Thyroid gland (tissue), 4 donors: ENCODE measurements at regions not wholly inside any gene's neighbourhood (a gene's known extent, or its start where the extent isn't known, plus 50 kb on each side); places are given as distances from the start of the nearest gene placed in this dataset.
A peak's percentile ranks its signal among the peaks of the same experiment; 100 is the strongest.

ENCODE experiments used
- DNase-seq, 2 donors: peaks; one replicate each; pipeline ENCODE4 v3.0.0-alpha.2; 2019
- H3K27ac ChIP-seq, 3 donors: fragments of 200-600 bp; sonication (generic); 1 replicate in 2 of 3; 2 replicates in 1 of 3; pipeline ENCODE4 v1.5.1; 2016 to 2019; ENCODE audit warnings: mild to moderate bottlenecking in 1 of 3, moderate library complexity in 1 of 3
- H3K27me3 ChIP-seq: fragments of 200-600 bp; sonication (generic); one replicate; pipeline ENCODE4 v1.5.1; 2019
- H3K36me3 ChIP-seq, 2 donors: fragments of 200-600 bp; sonication (generic); one replicate each; pipeline ENCODE4 v1.5.1; 2016 to 2019
- H3K4me1 ChIP-seq, 2 donors: fragments of 200-600 bp; sonication (generic); one replicate each; pipeline ENCODE4 v1.5.1; 2017 to 2019
- H3K4me3 ChIP-seq, 3 donors: fragments of 200-600 bp; sonication (generic); replicated peaks in 1 of 3; 1 replicate in 2 of 3; 2 replicates in 1 of 3; pipeline ENCODE4 v1.5.1; 2016; ENCODE audit warnings: mild to moderate bottlenecking in 1 of 3
- H3K9me3 ChIP-seq: fragments of 200-600 bp; sonication (generic); one replicate; pipeline ENCODE4 v1.5.1; 2017
- POLR2A ChIP-seq, 2 donors: fragments of 450-650 bp; IDR thresholded peaks; one replicate each; pipeline ENCODE4 v1.6.1; 2017; ENCODE audit warnings: antibody characterized with exemption in 2 of 2, mild to moderate bottlenecking in 2 of 2, moderate library complexity in 1 of 2
- WGBS, 2 donors: methylation state at CpG; one replicate each; pipeline ENCODE4 v1.1.5; 2017; 5-methylcytosine and 5-hydroxymethylcytosine counted together
- intact Hi-C: fragments of 100-400 bp; cut with DNase I; formaldehyde crosslinking; loops from one replicate; pipeline ENCODE4 v1.15.1; 2023
- TF ChIP-seq, protein P1 (sequence below), 6 experiments: fragments of 200-600 bp in 3 of 6; fragments of 450-650 bp in 3 of 6; sonication (generic) in 3 of 6; IDR thresholded peaks; one replicate each; pipeline ENCODE4 v1.5.1; 2016 to 2019; ENCODE audit warnings: antibody characterized with exemption in 6 of 6, mild to moderate bottlenecking in 2 of 6, inconsistent platforms in 1 of 6, moderate library complexity in 1 of 6

DNA sequence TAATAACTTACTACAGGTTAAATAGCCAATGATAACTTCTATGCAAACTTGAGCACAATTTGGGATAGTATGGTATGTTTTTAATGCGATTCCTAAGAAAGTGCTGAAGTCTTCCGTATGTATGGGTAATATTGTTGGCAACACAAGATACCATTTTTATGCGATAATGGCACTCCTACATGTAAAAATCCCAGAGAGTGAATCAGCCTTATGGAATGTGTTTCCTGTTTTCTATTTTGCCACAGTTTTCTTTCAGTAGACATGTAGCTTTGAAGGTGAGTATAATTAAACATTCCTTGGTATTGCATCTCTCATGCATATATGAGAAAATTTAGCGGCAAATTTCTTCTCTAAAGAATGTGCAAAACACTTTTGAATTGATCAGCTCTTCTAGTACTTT is 396.8 kb upstream of the AZI2 start:
- DNase-seq, result no peak
- intact Hi-C loops, result no loop called here

DNA sequence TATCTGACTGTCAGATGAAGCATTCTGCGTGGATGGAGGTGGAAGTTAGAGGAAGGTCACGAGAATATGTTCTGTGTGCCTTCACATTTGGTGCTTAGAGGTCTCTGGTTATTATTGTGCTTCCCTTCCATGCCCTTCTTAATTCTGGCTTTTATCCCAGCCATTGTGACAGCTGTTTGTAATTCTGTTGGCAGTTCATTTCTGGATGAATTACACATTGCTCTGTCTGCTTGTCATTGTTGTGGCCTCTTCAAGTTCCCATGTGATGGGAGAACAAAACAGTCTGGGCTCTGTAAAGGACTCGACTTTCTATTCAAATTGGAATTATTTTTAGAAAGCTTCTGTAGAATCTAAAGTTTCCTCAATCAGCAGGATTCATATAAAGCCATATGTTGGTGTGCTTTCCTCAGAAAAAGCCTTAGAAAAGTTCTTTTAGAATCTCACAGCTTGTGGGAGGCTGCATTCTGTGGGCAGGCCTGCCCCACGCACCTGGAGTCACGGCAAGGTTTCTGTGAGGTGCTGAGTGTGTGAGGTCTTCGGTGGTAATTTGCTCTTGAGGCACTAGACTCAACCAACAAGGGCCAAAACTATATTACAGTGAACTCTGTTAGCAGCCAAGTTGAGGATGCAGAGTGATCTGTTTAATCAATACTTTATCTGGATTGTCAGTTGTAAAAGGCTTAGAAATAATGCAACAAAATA is 397.4 kb upstream of the AZI2 start:
- Histone ChIP-seq H3K4me1 (peaks cover 0 to 6% of the 10 kb centered on the region in 2 donors), H3K27ac (peak overlapping the region in 1 of 3 donors; percentile 44), H3K27me3 (no peaks in the 10 kb centered on the region), H3K36me3 (no peaks in the 10 kb centered on the region), H3K9me3 (no peaks in the 10 kb centered on the region), H3K4me3 (no peak overlapping the region)
- TF ChIP-seq, protein P1, sequence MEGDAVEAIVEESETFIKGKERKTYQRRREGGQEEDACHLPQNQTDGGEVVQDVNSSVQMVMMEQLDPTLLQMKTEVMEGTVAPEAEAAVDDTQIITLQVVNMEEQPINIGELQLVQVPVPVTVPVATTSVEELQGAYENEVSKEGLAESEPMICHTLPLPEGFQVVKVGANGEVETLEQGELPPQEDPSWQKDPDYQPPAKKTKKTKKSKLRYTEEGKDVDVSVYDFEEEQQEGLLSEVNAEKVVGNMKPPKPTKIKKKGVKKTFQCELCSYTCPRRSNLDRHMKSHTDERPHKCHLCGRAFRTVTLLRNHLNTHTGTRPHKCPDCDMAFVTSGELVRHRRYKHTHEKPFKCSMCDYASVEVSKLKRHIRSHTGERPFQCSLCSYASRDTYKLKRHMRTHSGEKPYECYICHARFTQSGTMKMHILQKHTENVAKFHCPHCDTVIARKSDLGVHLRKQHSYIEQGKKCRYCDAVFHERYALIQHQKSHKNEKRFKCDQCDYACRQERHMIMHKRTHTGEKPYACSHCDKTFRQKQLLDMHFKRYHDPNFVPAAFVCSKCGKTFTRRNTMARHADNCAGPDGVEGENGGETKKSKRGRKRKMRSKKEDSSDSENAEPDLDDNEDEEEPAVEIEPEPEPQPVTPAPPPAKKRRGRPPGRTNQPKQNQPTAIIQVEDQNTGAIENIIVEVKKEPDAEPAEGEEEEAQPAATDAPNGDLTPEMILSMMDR (IDR thresholded peaks at IDR 0.05), result no peak
- TF ChIP-seq POLR2A (IDR thresholded peaks at IDR 0.05), result no peak
- intact Hi-C loops, result no loop called here
- 70 to 75% methylated on average over 6 of the region's 6 CpGs for WGBS, 2 donors
- DNase-seq, result no peak

More for the DNA sequence above, 396.8 kb upstream of the AZI2 start:
- Histone ChIP-seq H3K9me3 (no peaks in the 10 kb centered on the region), H3K36me3 (no peaks in the 10 kb centered on the region), H3K27me3 (no peaks in the 10 kb centered on the region), H3K4me1 (peaks cover 0 to 6% of the 10 kb centered on the region in 2 donors), H3K27ac (no peak overlapping the region), H3K4me3 (no peak overlapping the region)
- TF ChIP-seq POLR2A (IDR thresholded peaks at IDR 0.05), result no peak
- TF ChIP-seq, protein P1 (IDR thresholded peaks at IDR 0.05), result no peak
- 88% methylated on average over 4 of the region's 4 CpGs for WGBS, 2 donors

DNA sequence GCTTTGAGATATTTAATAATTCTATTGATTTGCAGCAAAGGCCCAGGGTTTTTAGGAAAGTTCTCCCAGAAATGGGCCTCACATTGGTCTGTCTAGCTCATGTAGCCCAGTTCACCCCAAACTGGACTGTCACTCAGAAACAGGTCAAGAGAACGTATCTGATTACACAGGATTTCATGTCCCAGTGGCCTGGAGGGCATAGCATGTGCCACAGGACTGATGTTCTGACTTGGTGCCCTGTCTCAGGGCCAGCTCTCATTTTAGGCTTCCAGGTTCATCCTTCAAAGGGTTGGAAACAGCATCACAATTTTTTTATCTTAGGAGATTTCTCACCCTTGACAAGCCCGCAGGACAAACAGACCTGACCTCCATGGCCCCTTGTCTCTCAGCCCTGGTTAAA is 398.4 kb upstream of the AZI2 start:
- Histone ChIP-seq H3K36me3 (no peaks in the 10 kb centered on the region), H3K27ac (no peak overlapping the region), H3K4me1 (peaks cover 0 to 6% of the 10 kb centered on the region in 2 donors), H3K9me3 (no peaks in the 10 kb centered on the region), H3K4me3 (no peak overlapping the region), H3K27me3 (no peaks in the 10 kb centered on the region)
- intact Hi-C loops, result no loop called here
- WGBS, 2 donors, result 89 to 90% methylated on average over 2 of the region's 2 CpGs
- TF ChIP-seq, protein P1 (IDR thresholded peaks at IDR 0.05), result no peak
- TF ChIP-seq POLR2A (IDR thresholded peaks at IDR 0.05), result no peak
- DNase-seq, result no peak

DNA sequence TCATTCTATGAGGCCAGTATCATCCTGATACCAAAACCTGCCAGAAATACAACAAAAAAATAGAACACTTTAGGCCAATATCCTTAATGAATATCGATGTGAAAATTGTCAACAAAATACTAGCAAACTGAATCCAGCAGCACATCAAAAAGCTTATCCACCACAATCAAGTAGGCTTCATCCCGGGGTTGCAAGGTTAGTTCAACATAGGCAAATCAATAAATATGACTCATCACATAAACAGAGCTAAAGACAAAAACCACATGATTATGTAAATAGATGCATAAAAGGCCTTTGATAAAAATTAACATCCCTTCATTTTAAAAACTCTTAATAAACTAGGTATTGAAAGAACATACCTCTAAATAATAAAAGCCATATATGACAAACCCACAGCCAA is 403.2 kb upstream of the AZI2 start:
- Histone ChIP-seq H3K27ac (no peak overlapping the region), H3K9me3 (no peaks in the 10 kb centered on the region), H3K4me3 (no peak overlapping the region), H3K27me3 (no peaks in the 10 kb centered on the region), H3K36me3 (no peaks in the 10 kb centered on the region), H3K4me1 (no peaks in the 10 kb centered on the region)
- intact Hi-C loops, result no loop called here
- 92 to 95% methylated on average over 2 of the region's 2 CpGs for WGBS, 2 donors
- DNase-seq, result no peak
- no peak for TF ChIP-seq POLR2A (IDR thresholded peaks at IDR 0.05)
- TF ChIP-seq, protein P1 (IDR thresholded peaks at IDR 0.05), result no peak

DNA sequence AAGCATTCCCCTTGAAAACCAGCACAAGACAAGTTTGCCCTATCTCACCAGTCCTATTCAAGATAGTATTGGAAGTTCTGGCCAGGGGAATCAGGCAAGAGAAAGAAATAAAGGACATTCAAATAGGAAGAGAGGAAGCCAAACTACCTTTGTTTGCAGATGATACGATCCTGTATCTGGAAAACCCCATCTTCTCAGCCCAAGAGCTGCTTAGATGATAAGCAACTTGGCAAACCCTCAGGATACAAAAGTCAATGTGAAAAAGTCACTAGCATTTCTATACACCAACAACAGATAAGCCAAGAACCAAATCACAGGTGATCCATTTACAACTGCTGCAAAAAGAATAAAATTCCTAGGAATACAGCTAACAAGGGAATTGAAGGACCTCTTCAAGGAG is 403.7 kb upstream of the AZI2 start:
- Histone ChIP-seq H3K9me3 (no peaks in the 10 kb centered on the region), H3K36me3 (no peaks in the 10 kb centered on the region), H3K4me3 (no peak overlapping the region), H3K4me1 (no peaks in the 10 kb centered on the region), H3K27ac (no peak overlapping the region), H3K27me3 (no peaks in the 10 kb centered on the region)
- WGBS, 2 donors, result 85 to 87% methylated on average over 1 of the region's 1 CpG
- intact Hi-C loops, result no loop called here
- no peak for DNase-seq
- TF ChIP-seq POLR2A (IDR thresholded peaks at IDR 0.05), result no peak
- TF ChIP-seq, protein P1 (IDR thresholded peaks at IDR 0.05), result no peak
